Gastrocnemius medialis (tissue), 4 donors: ENCODE measurements at regions not wholly inside any gene's neighbourhood (a gene's known extent, or its start where the extent isn't known, plus 50 kb on each side); places are given as distances from the start of the nearest gene placed in this dataset.

ENCODE experiments used
- CTCF ChIP-seq, 5 experiments: fragments of 450-650 bp in 3 of 5; fragments of 200-600 bp in 2 of 5; sonication (generic) in 2 of 5; IDR thresholded peaks in 4 of 5; conservative IDR thresholded peaks in 1 of 5; 1 replicate in 4 of 5; 2 replicates in 1 of 5; pipeline ENCODE4 v1.5.1; 2016 to 2019; ENCODE audit warnings: antibody characterized with exemption in 5 of 5, mild to moderate bottlenecking in 3 of 5, moderate library complexity in 3 of 5
- POLR2A ChIP-seq, 2 donors: fragments of 450-650 bp; IDR thresholded peaks; one replicate each; pipeline ENCODE4 v1.6.1; 2017; ENCODE audit warnings: antibody characterized with exemption in 2 of 2, mild to moderate bottlenecking in 2 of 2, moderate library complexity in 2 of 2

- TF ChIP-seq POLR2A (IDR thresholded peaks at IDR 0.05) (no peak), CTCF (IDR thresholded peaks at IDR 0.05 in 4 of 5, conservative IDR thresholded peaks at IDR 0.05 in 1 of 5) (no peak)
Observed at GRCh38 chr1:175803413-175803812, 60.0 kb upstream of the TNR start.
